ENCODE measurements at regions not wholly inside any gene's neighbourhood (a gene's known extent, or its start where the extent isn't known, plus 50 kb on each side); places are given as distances from the start of the nearest gene placed in this dataset.

DNA sequence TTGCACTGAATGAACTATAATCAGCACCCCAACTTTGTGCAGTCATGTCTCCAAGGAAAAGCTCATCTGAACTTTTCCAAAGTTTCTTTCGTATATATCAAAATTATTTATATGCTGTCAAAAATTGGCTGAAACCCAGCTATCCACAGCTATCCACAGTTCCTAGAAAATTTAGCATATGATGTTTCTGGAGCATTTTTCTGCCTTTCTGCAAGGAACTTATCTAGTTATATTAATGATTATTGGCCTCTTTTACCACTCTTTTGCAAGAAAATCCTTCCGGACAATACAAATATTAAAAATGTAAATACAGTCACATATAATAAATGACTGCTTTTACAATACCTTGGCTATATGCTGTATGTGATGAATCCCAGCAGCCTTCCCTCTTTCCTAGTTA lies 270.2 kb downstream of the TMEM167A start:
- Histone ChIP-seq H3K27ac (ENCODE audit: low read depth, low read length, poor library complexity, severe bottlenecking) (no peak overlapping the region), H3K9me3 (ENCODE audit: low read length) (no peaks in the 10 kb centered on the region), H3K9me2 (ENCODE audit: insufficient read depth, low read length) (no peaks in the 10 kb centered on the region), H3K79me2 (ENCODE audit: insufficient read depth, low read depth, low read length) (no peaks in the 10 kb centered on the region), H3K4me3 (ENCODE audit: low read depth, low read length, poor library complexity, severe bottlenecking) (no peak overlapping the region), H3K4me1 (ENCODE audit: insufficient read depth, low read length, poor library complexity, severe bottlenecking) (no peaks in the 10 kb centered on the region), H2AFZ (ENCODE audit: low read length) (no peak overlapping the region), H3K36me3 (ENCODE audit: insufficient read depth, low read length) (no peaks in the 10 kb centered on the region), H3K4me2 (ENCODE audit: low read length) (no peak overlapping the region), H4K20me1 (ENCODE audit: insufficient read depth, low read length) (no peaks in the 10 kb centered on the region)
- ChIA-PET CTCF (ENCODE audit: unreplicated experiment) (no interaction called here), POLR2A (no interaction called here)
- intact Hi-C loops (cut with micrococcal nuclease; ENCODE audit: unreplicated experiment) = no loop called here
- no peak for DNase-seq (ENCODE audit: low spot score)
- TF ChIP-seq, protein P1, sequence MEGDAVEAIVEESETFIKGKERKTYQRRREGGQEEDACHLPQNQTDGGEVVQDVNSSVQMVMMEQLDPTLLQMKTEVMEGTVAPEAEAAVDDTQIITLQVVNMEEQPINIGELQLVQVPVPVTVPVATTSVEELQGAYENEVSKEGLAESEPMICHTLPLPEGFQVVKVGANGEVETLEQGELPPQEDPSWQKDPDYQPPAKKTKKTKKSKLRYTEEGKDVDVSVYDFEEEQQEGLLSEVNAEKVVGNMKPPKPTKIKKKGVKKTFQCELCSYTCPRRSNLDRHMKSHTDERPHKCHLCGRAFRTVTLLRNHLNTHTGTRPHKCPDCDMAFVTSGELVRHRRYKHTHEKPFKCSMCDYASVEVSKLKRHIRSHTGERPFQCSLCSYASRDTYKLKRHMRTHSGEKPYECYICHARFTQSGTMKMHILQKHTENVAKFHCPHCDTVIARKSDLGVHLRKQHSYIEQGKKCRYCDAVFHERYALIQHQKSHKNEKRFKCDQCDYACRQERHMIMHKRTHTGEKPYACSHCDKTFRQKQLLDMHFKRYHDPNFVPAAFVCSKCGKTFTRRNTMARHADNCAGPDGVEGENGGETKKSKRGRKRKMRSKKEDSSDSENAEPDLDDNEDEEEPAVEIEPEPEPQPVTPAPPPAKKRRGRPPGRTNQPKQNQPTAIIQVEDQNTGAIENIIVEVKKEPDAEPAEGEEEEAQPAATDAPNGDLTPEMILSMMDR (conservative IDR thresholded peaks at IDR 0.05; ENCODE audit: low read length) = no peak
- no peak for TF ChIP-seq EZH2phosphoT487 (IDR thresholded peaks at IDR 0.05; ENCODE audit: borderline replicate concordance, low read depth, low read length)
- no TSS peak for BruUV-seq (replicated peaks)

DNA sequence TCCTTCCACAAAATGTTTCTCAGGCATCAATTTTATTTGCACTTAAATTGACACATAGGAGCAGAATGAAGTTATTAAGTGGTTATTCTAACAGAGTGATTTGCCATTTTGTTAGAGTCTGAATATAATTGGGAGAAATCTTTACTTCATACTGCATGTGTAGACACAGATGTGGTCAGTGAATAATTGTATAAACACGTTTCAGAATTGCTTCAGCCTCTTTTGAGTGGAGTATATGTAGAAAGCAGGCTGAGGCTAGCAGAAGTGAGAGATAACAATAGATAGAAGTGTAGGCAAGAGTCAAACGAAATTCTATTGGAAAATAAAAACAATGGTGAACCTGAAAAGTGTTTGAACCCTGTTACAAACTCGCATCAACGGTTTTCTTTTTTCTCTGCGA lies 270.7 kb downstream of the TMEM167A start:
- H2AFZ ChIP-seq (ENCODE audit: low read length) = no peak overlapping the region
- H3K4me2 ChIP-seq (ENCODE audit: low read length) = no peak overlapping the region
- POLR2A ChIA-PET = no interaction called here
- CTCF ChIA-PET (ENCODE audit: unreplicated experiment) = no interaction called here
- no peak overlapping the region for H3K4me3 ChIP-seq (ENCODE audit: low read depth, low read length, poor library complexity, severe bottlenecking)
- no TSS peak for BruUV-seq (replicated peaks)
- no peak overlapping the region for H3K27ac ChIP-seq (ENCODE audit: low read depth, low read length, poor library complexity, severe bottlenecking)
- no peaks in the 10 kb centered on the region for H3K4me1 ChIP-seq (ENCODE audit: insufficient read depth, low read length, poor library complexity, severe bottlenecking)
- intact Hi-C loops (cut with micrococcal nuclease; ENCODE audit: unreplicated experiment) = no loop called here
- no peaks in the 10 kb centered on the region for H3K36me3 ChIP-seq (ENCODE audit: insufficient read depth, low read length)
- H4K20me1 ChIP-seq (ENCODE audit: insufficient read depth, low read length) = no peaks in the 10 kb centered on the region
- TF ChIP-seq, protein P1 (conservative IDR thresholded peaks at IDR 0.05; ENCODE audit: low read length) = no peak
- no peak for TF ChIP-seq EZH2phosphoT487 (IDR thresholded peaks at IDR 0.05; ENCODE audit: borderline replicate concordance, low read depth, low read length)
- no peaks in the 10 kb centered on the region for H3K9me3 ChIP-seq (ENCODE audit: low read length)
- no peak for DNase-seq (ENCODE audit: low spot score)
- no peaks in the 10 kb centered on the region for H3K79me2 ChIP-seq (ENCODE audit: insufficient read depth, low read depth, low read length)
- no peaks in the 10 kb centered on the region for H3K9me2 ChIP-seq (ENCODE audit: insufficient read depth, low read length)

DNA sequence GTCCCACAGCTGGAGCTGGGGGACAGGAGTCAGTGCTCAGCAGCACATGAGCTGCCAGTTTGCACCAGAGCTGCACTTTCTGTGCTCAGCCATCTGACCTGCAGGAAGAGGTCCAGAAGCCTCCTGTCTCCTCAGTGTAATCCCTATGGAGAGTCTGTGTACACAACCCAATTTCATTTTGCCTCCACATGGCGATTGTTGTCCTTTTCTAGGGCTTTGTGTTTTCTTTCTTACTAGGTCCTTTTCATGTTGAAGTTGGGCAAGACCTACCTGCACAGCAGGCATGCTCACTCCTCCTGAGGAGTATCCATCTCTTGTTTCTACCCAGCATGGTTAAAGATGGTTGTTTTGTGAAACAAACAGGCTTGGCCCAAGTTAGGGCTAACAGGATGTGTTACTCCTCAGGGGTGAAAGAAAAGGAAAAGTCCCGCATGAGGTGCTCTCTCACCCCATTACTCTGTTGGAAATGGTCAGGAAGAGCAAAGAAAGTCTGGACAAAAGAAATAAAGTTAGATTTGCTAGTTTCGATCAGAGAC lies 273.0 kb downstream of the TMEM167A start:
- POLR2A ChIA-PET = no interaction called here
- Histone ChIP-seq H2AFZ (ENCODE audit: low read length) (no peak overlapping the region), H3K4me1 (ENCODE audit: insufficient read depth, low read length, poor library complexity, severe bottlenecking) (no peaks in the 10 kb centered on the region), H3K9me3 (ENCODE audit: low read length) (no peaks in the 10 kb centered on the region), H3K79me2 (ENCODE audit: insufficient read depth, low read depth, low read length) (no peaks in the 10 kb centered on the region), H3K27ac (ENCODE audit: low read depth, low read length, poor library complexity, severe bottlenecking) (no peak overlapping the region), H3K9me2 (ENCODE audit: insufficient read depth, low read length) (no peaks in the 10 kb centered on the region), H4K20me1 (ENCODE audit: insufficient read depth, low read length) (no peaks in the 10 kb centered on the region), H3K4me2 (ENCODE audit: low read length) (no peak overlapping the region), H3K4me3 (ENCODE audit: low read depth, low read length, poor library complexity, severe bottlenecking) (no peak overlapping the region), H3K36me3 (ENCODE audit: insufficient read depth, low read length) (no peaks in the 10 kb centered on the region)
- no peak for DNase-seq (ENCODE audit: low spot score)
- intact Hi-C loops (cut with micrococcal nuclease; ENCODE audit: unreplicated experiment) = no loop called here
- no peak for TF ChIP-seq EZH2phosphoT487 (IDR thresholded peaks at IDR 0.05; ENCODE audit: borderline replicate concordance, low read depth, low read length)
- TF ChIP-seq, protein P1 (conservative IDR thresholded peaks at IDR 0.05; ENCODE audit: low read length) = no peak
- CTCF ChIA-PET (ENCODE audit: unreplicated experiment) = no interaction called here
- BruUV-seq (replicated peaks) = no TSS peak
